ENCODE measurements at regions not wholly inside any gene's neighbourhood (a gene's known extent, or its start where the extent isn't known, plus 50 kb on each side); places are given as distances from the start of the nearest gene placed in this dataset.

DNA sequence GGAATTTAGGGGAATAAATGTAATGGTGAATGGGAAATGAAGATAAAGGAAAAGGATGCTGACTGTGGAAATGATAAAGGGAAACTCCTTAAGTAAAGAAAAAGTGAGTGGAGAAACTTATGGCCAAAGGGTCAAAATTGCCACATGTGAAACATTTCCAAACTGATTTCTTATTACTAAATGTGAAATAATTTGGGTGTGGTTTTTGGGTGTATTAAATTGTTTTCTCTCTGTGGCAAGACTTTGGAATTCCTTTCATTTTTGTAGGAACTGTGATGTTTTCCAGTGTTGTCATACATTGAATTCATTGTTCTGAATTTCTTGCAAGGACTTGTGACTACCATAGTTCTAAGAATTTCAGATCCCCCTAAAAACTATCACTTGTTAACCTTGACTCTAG lies 1891.5 kb upstream of the SEL1L start:
- no peak for TF ChIP-seq EZH2phosphoT487 (IDR thresholded peaks at IDR 0.05; ENCODE audit: borderline replicate concordance, low read depth, low read length)
- TF ChIP-seq CTCF (conservative IDR thresholded peaks at IDR 0.05; ENCODE audit: low read length): no peak
- H2AFZ ChIP-seq (ENCODE audit: low read length): no peak overlapping the region
- H3K4me2 ChIP-seq (ENCODE audit: low read length): no peak overlapping the region
- H4K20me1 ChIP-seq (ENCODE audit: insufficient read depth, low read length): no peaks in the 10 kb centered on the region
- no peak for DNase-seq (ENCODE audit: low spot score)
- no peaks in the 10 kb centered on the region for H3K9me3 ChIP-seq (ENCODE audit: low read length)
- CTCF ChIA-PET (ENCODE audit: unreplicated experiment): no interaction called here
- no TSS peak for BruUV-seq (replicated peaks)
- no peak overlapping the region for H3K4me3 ChIP-seq (ENCODE audit: low read depth, low read length, poor library complexity, severe bottlenecking)
- no peaks in the 10 kb centered on the region for H3K36me3 ChIP-seq (ENCODE audit: insufficient read depth, low read length)
- H3K79me2 ChIP-seq (ENCODE audit: insufficient read depth, low read depth, low read length): no peaks in the 10 kb centered on the region
- H3K27ac ChIP-seq (ENCODE audit: low read depth, low read length, poor library complexity, severe bottlenecking): no peak overlapping the region
- H3K9me2 ChIP-seq (ENCODE audit: insufficient read depth, low read length): no peaks in the 10 kb centered on the region
- POLR2A ChIA-PET: interaction anchor here (1.0 to 1.3 kb wide), 2 partner anchors 14 to 162 kb away, joined by 3 to 4 read pairs; no protein-coding TSS in a partner anchor
- intact Hi-C loops (cut with micrococcal nuclease; ENCODE audit: unreplicated experiment): no loop called here
- no peaks in the 10 kb centered on the region for H3K4me1 ChIP-seq (ENCODE audit: insufficient read depth, low read length, poor library complexity, severe bottlenecking)

- no peaks in the 10 kb centered on the region for H3K4me1 ChIP-seq (ENCODE audit: insufficient read depth, low read length, poor library complexity, severe bottlenecking)
- no peak overlapping the region for H3K4me2 ChIP-seq (ENCODE audit: low read length)
- no TSS peak for BruUV-seq (replicated peaks)
- no peaks in the 10 kb centered on the region for H4K20me1 ChIP-seq (ENCODE audit: insufficient read depth, low read length)
- no peaks in the 10 kb centered on the region for H3K79me2 ChIP-seq (ENCODE audit: insufficient read depth, low read depth, low read length)
- ChIA-PET CTCF (ENCODE audit: unreplicated experiment) (no interaction called here), POLR2A (interaction anchor here (1.3 kb wide), 1 partner anchor 15 kb away, joined by 3 read pairs; no protein-coding TSS in a partner anchor)
- DNase-seq (ENCODE audit: low spot score): no peak
- no peak overlapping the region for H3K27ac ChIP-seq (ENCODE audit: low read depth, low read length, poor library complexity, severe bottlenecking)
- no peaks in the 10 kb centered on the region for H3K9me2 ChIP-seq (ENCODE audit: insufficient read depth, low read length)
- TF ChIP-seq EZH2phosphoT487 (IDR thresholded peaks at IDR 0.05; ENCODE audit: borderline replicate concordance, low read depth, low read length): no peak
- no peaks in the 10 kb centered on the region for H3K36me3 ChIP-seq (ENCODE audit: insufficient read depth, low read length)
- H2AFZ ChIP-seq (ENCODE audit: low read length): no peak overlapping the region
- no peak overlapping the region for H3K4me3 ChIP-seq (ENCODE audit: low read depth, low read length, poor library complexity, severe bottlenecking)
- intact Hi-C loops (cut with micrococcal nuclease; ENCODE audit: unreplicated experiment): no loop called here
- no peaks in the 10 kb centered on the region for H3K9me3 ChIP-seq (ENCODE audit: low read length)
These were observed 1892.1 kb upstream of the SEL1L start for GRCh38 chr14:83425706-83426105.

GRCh38 chr14:83433618-83434017 lies 1900.0 kb upstream of the SEL1L start:
- ChIA-PET CTCF (ENCODE audit: unreplicated experiment) (no interaction called here), POLR2A (no interaction called here)
- no TSS peak for BruUV-seq (replicated peaks)
- TF ChIP-seq EZH2phosphoT487 (IDR thresholded peaks at IDR 0.05; ENCODE audit: borderline replicate concordance, low read depth, low read length) (no peak), CTCF (conservative IDR thresholded peaks at IDR 0.05; ENCODE audit: low read length) (no peak)
- H3K36me3 ChIP-seq (ENCODE audit: insufficient read depth, low read length): no peaks in the 10 kb centered on the region
- no peaks in the 10 kb centered on the region for H4K20me1 ChIP-seq (ENCODE audit: insufficient read depth, low read length)
- no peaks in the 10 kb centered on the region for H3K9me2 ChIP-seq (ENCODE audit: insufficient read depth, low read length)
- no peak overlapping the region for H2AFZ ChIP-seq (ENCODE audit: low read length)
- H3K4me2 ChIP-seq (ENCODE audit: low read length): no peak overlapping the region
- H3K27ac ChIP-seq (ENCODE audit: low read depth, low read length, poor library complexity, severe bottlenecking): no peak overlapping the region
- H3K9me3 ChIP-seq (ENCODE audit: low read length): no peaks in the 10 kb centered on the region
- no peak for DNase-seq (ENCODE audit: low spot score)
- H3K4me1 ChIP-seq (ENCODE audit: insufficient read depth, low read length, poor library complexity, severe bottlenecking): no peaks in the 10 kb centered on the region
- intact Hi-C loops (cut with micrococcal nuclease; ENCODE audit: unreplicated experiment): no loop called here
- H3K79me2 ChIP-seq (ENCODE audit: insufficient read depth, low read depth, low read length): no peaks in the 10 kb centered on the region
- no peak overlapping the region for H3K4me3 ChIP-seq (ENCODE audit: low read depth, low read length, poor library complexity, severe bottlenecking)

Data from OCI-LY7 (cell line).